ENCODE measurements at regions not wholly inside any gene's neighbourhood (a gene's known extent, or its start where the extent isn't known, plus 50 kb on each side); places are given as distances from the start of the nearest gene placed in this dataset.

- TF ChIP-seq CTCF (IDR thresholded peaks at IDR 0.05) (no peak), POLR2A (IDR thresholded peaks at IDR 0.05) (no peak), EP300 (IDR thresholded peaks at IDR 0.05) (no peak)
Observed at GRCh38 chr11:95487938-95488337, 256.9 kb upstream of the SESN3 start.

Measured in ovary (tissue), 3 donors.